Esophagus squamous epithelium (tissue), 5 donors: ENCODE measurements at regions not wholly inside any gene's neighbourhood (a gene's known extent, or its start where the extent isn't known, plus 50 kb on each side); places are given as distances from the start of the nearest gene placed in this dataset.

Source experiments
- DNase-seq: peaks from one replicate; lab custom pipeline; 2025; lab: John Stamatoyannopoulos, UW
- H3K27ac ChIP-seq, 4 donors: fragments of 200-600 bp; sonication (generic); one replicate each; pipeline ENCODE4 v1.5.1; 2016 to 2019; ENCODE audit warnings: mild to moderate bottlenecking in 1 of 4
- H3K27me3 ChIP-seq, 4 donors: fragments of 200-600 bp; sonication (generic); 1 replicate in 3 of 4; 2 replicates in 1 of 4; pipeline versions ENCODE4 v1.5.1 to v1.6.0; 2017 to 2021; ENCODE audit warnings: antibody characterized with exemption in 1 of 4
- H3K36me3 ChIP-seq, 3 donors: fragments of 200-600 bp; sonication (generic); one replicate each; pipeline ENCODE4 v1.5.1; 2016 to 2019
- H3K4me1 ChIP-seq, 3 donors: fragments of 200-600 bp; sonication (generic); one replicate each; pipeline ENCODE4 v1.5.1; 2017 to 2019
- H3K4me3 ChIP-seq, 4 donors: fragments of 200-600 bp; sonication (generic); 1 replicate in 3 of 4; 2 replicates in 1 of 4; pipeline ENCODE4 v1.5.1; 2016 to 2019; ENCODE audit warnings: mild to moderate bottlenecking in 2 of 4, moderate library complexity in 1 of 4
- H3K9me3 ChIP-seq, 3 donors: fragments of 200-600 bp; sonication (generic); one replicate each; pipeline ENCODE4 v1.5.1; 2016 to 2019
- POLR2A ChIP-seq, 4 donors: fragments of 450-650 bp; IDR thresholded peaks; one replicate each; pipeline ENCODE4 v1.6.1; 2017; ENCODE audit warnings: antibody characterized with exemption in 4 of 4, mild to moderate bottlenecking in 4 of 4, moderate library complexity in 3 of 4
- WGBS, 2 donors: methylation state at CpG; one replicate each; pipeline ENCODE4 v1.1.5; 2018; 5-methylcytosine and 5-hydroxymethylcytosine counted together
- intact Hi-C: fragments of 100-400 bp; cut with DNase I; formaldehyde crosslinking; loops from one replicate; pipeline ENCODE4 v1.15.0; 2022
- TF ChIP-seq, protein P1 (sequence below), 6 experiments: fragments of 450-650 bp in 4 of 6; fragments of 200-600 bp in 2 of 6; sonication (generic) in 2 of 6; IDR thresholded peaks; one replicate each; pipeline ENCODE4 v1.5.1; 2016 to 2019; ENCODE audit warnings: antibody characterized with exemption in 6 of 6, mild to moderate bottlenecking in 4 of 6, moderate library complexity in 4 of 6
- donor health status: DM: yes; HTN: yes; CAD: no.

- 72 to 88% methylated on average over 2 of the region's 2 CpGs for WGBS, 2 donors
- intact Hi-C loops: no loop called here
- H3K27me3 ChIP-seq: no peaks in the 10 kb centered on the region
- no peaks in the 10 kb centered on the region for H3K36me3 ChIP-seq
- no peak for DNase-seq
- no peak overlapping the region for H3K4me3 ChIP-seq
- H3K27ac ChIP-seq: no peak overlapping the region
- no peaks in the 10 kb centered on the region for H3K9me3 ChIP-seq
- no peaks in the 10 kb centered on the region for H3K4me1 ChIP-seq
- TF ChIP-seq, protein P1, sequence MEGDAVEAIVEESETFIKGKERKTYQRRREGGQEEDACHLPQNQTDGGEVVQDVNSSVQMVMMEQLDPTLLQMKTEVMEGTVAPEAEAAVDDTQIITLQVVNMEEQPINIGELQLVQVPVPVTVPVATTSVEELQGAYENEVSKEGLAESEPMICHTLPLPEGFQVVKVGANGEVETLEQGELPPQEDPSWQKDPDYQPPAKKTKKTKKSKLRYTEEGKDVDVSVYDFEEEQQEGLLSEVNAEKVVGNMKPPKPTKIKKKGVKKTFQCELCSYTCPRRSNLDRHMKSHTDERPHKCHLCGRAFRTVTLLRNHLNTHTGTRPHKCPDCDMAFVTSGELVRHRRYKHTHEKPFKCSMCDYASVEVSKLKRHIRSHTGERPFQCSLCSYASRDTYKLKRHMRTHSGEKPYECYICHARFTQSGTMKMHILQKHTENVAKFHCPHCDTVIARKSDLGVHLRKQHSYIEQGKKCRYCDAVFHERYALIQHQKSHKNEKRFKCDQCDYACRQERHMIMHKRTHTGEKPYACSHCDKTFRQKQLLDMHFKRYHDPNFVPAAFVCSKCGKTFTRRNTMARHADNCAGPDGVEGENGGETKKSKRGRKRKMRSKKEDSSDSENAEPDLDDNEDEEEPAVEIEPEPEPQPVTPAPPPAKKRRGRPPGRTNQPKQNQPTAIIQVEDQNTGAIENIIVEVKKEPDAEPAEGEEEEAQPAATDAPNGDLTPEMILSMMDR (IDR thresholded peaks at IDR 0.05): no peak
- TF ChIP-seq POLR2A (IDR thresholded peaks at IDR 0.05): no peak
Measured at GRCh38 chr13:74661851-74662250, 527.6 kb upstream of the KLF12 start.

DNA sequence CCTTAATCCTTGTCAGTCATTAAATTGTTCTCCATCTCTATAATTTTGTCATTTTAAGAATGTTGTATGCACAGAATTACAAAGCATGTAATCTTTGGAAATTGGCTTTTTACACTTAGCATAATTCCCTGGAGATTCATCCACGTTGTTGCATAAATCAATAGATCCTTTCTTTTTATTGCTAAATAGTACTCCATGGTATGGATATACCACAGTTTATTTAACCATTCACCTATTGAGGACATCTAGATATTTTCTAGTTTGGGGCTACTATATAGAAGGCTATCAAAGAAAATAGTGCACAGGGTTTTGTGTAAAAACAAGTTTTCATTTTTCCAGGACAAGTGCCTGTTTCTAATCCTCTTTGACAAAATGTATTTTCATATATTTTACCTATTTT is 523.6 kb upstream of the KLF12 start:
- TF ChIP-seq, protein P1 (IDR thresholded peaks at IDR 0.05): no peak
- no peak for TF ChIP-seq POLR2A (IDR thresholded peaks at IDR 0.05)
- H3K4me1 ChIP-seq: no peaks in the 10 kb centered on the region
- 70 to 73% methylated on average over 1 of the region's 1 CpG for WGBS, 2 donors
- intact Hi-C loops: no loop called here
- H3K27ac ChIP-seq: no peak overlapping the region
- H3K36me3 ChIP-seq: no peaks in the 10 kb centered on the region
- DNase-seq: no peak
- no peak overlapping the region for H3K4me3 ChIP-seq
- no peaks in the 10 kb centered on the region for H3K9me3 ChIP-seq
- no peaks in the 10 kb centered on the region for H3K27me3 ChIP-seq

GRCh38 chr13:74651121-74651520 is 516.9 kb upstream of the KLF12 start:
- 30 to 35% methylated on average over 1 of the region's 1 CpG for WGBS, 2 donors

GRCh38 chr13:74647991-74648390 is 513.8 kb upstream of the KLF12 start:
- intact Hi-C loops: no loop called here
- DNase-seq: no peak
- 50 to 70% methylated on average over 2 of the region's 2 CpGs for WGBS, 2 donors
- H3K36me3 ChIP-seq: no peaks in the 10 kb centered on the region
- H3K4me1 ChIP-seq: peaks cover 0 to 8% (median 0%) of the 10 kb centered on the region in 3 donors
- H3K27ac ChIP-seq: no peak overlapping the region
- TF ChIP-seq POLR2A (IDR thresholded peaks at IDR 0.05): no peak
- TF ChIP-seq, protein P1 (IDR thresholded peaks at IDR 0.05): no peak
- no peaks in the 10 kb centered on the region for H3K27me3 ChIP-seq
- no peak overlapping the region for H3K4me3 ChIP-seq
- no peaks in the 10 kb centered on the region for H3K9me3 ChIP-seq

More at GRCh38 chr13:74651121-74651520, 516.9 kb upstream of the KLF12 start:
- Histone ChIP-seq H3K27me3 (no peaks in the 10 kb centered on the region), H3K4me3 (no peak overlapping the region), H3K27ac (no peak overlapping the region), H3K9me3 (no peaks in the 10 kb centered on the region), H3K36me3 (no peaks in the 10 kb centered on the region), H3K4me1 (peaks cover 0 to 8% (median 0%) of the 10 kb centered on the region in 3 donors)
- DNase-seq: no peak
- intact Hi-C loops: no loop called here
- TF ChIP-seq POLR2A (IDR thresholded peaks at IDR 0.05): no peak
- TF ChIP-seq, protein P1 (IDR thresholded peaks at IDR 0.05): no peak

- TF ChIP-seq, protein P1 (IDR thresholded peaks at IDR 0.05): no peak
- no peak for TF ChIP-seq POLR2A (IDR thresholded peaks at IDR 0.05)
Measured at GRCh38 chr13:74647211-74647610, 513.0 kb upstream of the KLF12 start.

More at GRCh38 chr13:74647211-74647610, 513.0 kb upstream of the KLF12 start:
- intact Hi-C loops: no loop called here
- 81 to 86% methylated on average over 2 of the region's 2 CpGs for WGBS, 2 donors
- H3K4me3 ChIP-seq: no peak overlapping the region
- H3K27me3 ChIP-seq: no peaks in the 10 kb centered on the region
- H3K4me1 ChIP-seq: peaks cover 0 to 8% (median 0%) of the 10 kb centered on the region in 3 donors
- no peaks in the 10 kb centered on the region for H3K36me3 ChIP-seq
- no peak for DNase-seq
- H3K9me3 ChIP-seq: no peaks in the 10 kb centered on the region
- H3K27ac ChIP-seq: no peak overlapping the region
